Lower leg skin (tissue), 3 donors: ENCODE measurements at regions not wholly inside any gene's neighbourhood (a gene's known extent, or its start where the extent isn't known, plus 50 kb on each side); places are given as distances from the start of the nearest gene placed in this dataset.

Source experiments
- CTCF ChIP-seq, 3 donors: fragments of 450-650 bp; IDR thresholded peaks; one replicate each; pipeline ENCODE4 v1.5.1; 2016; ENCODE audit warnings: antibody characterized with exemption in 3 of 3, mild to moderate bottlenecking in 3 of 3, moderate library complexity in 2 of 3
- POLR2A ChIP-seq, 2 donors: fragments of 450-650 bp; IDR thresholded peaks; one replicate each; pipeline ENCODE4 v1.6.1; 2016 to 2017; ENCODE audit warnings: antibody characterized with exemption in 2 of 2, mild to moderate bottlenecking in 1 of 2, moderate library complexity in 1 of 2

- TF ChIP-seq CTCF (IDR thresholded peaks at IDR 0.05) (no peak), POLR2A (IDR thresholded peaks at IDR 0.05) (no peak)
Measured at GRCh38 chr11:70542406-70542805, 144.1 kb downstream of the CTTN start.
